ENCODE measurements at regions not wholly inside any gene's neighbourhood (a gene's known extent, or its start where the extent isn't known, plus 50 kb on each side); places are given as distances from the start of the nearest gene placed in this dataset.

- H3K27ac ChIP-seq = no peak overlapping the region
- no peaks in the 10 kb centered on the region for H3K36me3 ChIP-seq
- H3K4me1 ChIP-seq = no peaks in the 10 kb centered on the region
- no peak for TF ChIP-seq POLR2AphosphoS5 (IDR thresholded peaks at IDR 0.05; ENCODE audit: insufficient read depth in 1 of 2, low read depth in 1 of 2)
- TF ChIP-seq CTCF (IDR thresholded peaks at IDR 0.05) = no peak
- TF ChIP-seq POLR2A (IDR thresholded peaks at IDR 0.05) = no peak
- H3K27me3 ChIP-seq = no peaks in the 10 kb centered on the region
- no peak overlapping the region for H3K4me3 ChIP-seq
- H3K9me3 ChIP-seq = no peaks in the 10 kb centered on the region
- DNase-seq (ENCODE audit: extremely low spot score in 2 of 2) = no peak
- intact Hi-C loops (cut with DNase I) = no loop called here
Observed at GRCh38 chr10:89869180-89869579, 167.8 kb downstream of the KIF20B start.

- no peaks in the 10 kb centered on the region for H3K36me3 ChIP-seq
- H3K4me3 ChIP-seq = no peak overlapping the region
- H3K9me3 ChIP-seq = no peaks in the 10 kb centered on the region
- DNase-seq (ENCODE audit: extremely low spot score in 2 of 2) = no peak
- H3K4me1 ChIP-seq = no peaks in the 10 kb centered on the region
- TF ChIP-seq POLR2AphosphoS5 (IDR thresholded peaks at IDR 0.05; ENCODE audit: insufficient read depth in 1 of 2, low read depth in 1 of 2) (no peak), CTCF (IDR thresholded peaks at IDR 0.05) (no peak), POLR2A (IDR thresholded peaks at IDR 0.05) (no peak)
- no peaks in the 10 kb centered on the region for H3K27me3 ChIP-seq
- H3K27ac ChIP-seq = no peak overlapping the region
- intact Hi-C loops (cut with DNase I) = no loop called here
Observed at GRCh38 chr10:89869592-89870156, 168.3 kb downstream of the KIF20B start.

DNA sequence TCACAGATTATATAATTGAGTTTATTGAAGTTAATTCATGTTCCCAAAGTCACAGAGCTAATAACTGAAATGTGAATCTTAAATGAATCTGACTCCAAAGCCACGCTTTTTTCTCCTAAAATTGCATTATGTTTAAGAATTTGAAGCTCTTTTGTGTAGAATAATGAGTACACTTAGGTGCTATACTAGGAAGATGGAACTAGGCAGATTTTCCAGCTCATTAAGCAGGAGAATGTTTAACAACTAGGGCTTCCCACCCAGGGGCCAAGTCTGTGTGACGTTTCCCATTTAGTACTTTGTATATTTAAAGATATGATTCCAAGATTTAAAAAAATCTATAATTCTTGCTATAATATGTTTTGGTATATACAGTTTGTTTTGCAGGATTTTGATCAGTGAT, 169.5 kb downstream of the KIF20B start:
- H3K4me1 ChIP-seq = no peaks in the 10 kb centered on the region
- no peaks in the 10 kb centered on the region for H3K9me3 ChIP-seq
- intact Hi-C loops (cut with DNase I) = no loop called here
- no peaks in the 10 kb centered on the region for H3K36me3 ChIP-seq
- no peak overlapping the region for H3K4me3 ChIP-seq
- H3K27me3 ChIP-seq = no peaks in the 10 kb centered on the region
- no peak overlapping the region for H3K27ac ChIP-seq
- no peak for DNase-seq (ENCODE audit: extremely low spot score in 2 of 2)
- TF ChIP-seq POLR2AphosphoS5 (IDR thresholded peaks at IDR 0.05; ENCODE audit: insufficient read depth in 1 of 2, low read depth in 1 of 2) (no peak), CTCF (IDR thresholded peaks at IDR 0.05) (no peak), POLR2A (IDR thresholded peaks at IDR 0.05) (no peak)

DNA sequence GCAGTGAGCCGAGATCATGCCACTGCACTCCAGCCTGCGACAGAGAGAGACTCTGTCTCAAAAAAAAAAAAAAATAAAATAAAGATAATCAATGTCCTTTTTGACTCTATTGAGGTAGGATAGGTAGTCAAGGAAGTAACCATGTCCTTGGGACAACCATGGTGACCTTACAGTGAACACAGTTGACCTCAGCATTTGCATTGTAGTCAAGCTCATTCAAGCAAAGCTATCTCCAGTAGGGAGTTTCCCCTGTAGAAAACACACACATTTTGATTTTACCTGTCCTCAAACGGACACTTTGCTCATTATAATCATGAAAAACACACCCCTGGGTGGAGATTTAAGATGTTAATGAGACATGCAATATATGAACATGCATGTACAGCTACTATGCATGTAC, 171.7 kb downstream of the KIF20B start:
- no peak overlapping the region for H3K4me3 ChIP-seq
- no peaks in the 10 kb centered on the region for H3K4me1 ChIP-seq
- intact Hi-C loops (cut with DNase I) = no loop called here
- H3K36me3 ChIP-seq = no peaks in the 10 kb centered on the region
- no peak for TF ChIP-seq CTCF (IDR thresholded peaks at IDR 0.05)
- no peak overlapping the region for H3K27ac ChIP-seq
- no peaks in the 10 kb centered on the region for H3K9me3 ChIP-seq
- no peak for DNase-seq (ENCODE audit: extremely low spot score in 2 of 2)
- no peaks in the 10 kb centered on the region for H3K27me3 ChIP-seq

- Histone ChIP-seq H3K4me3 (no peak overlapping the region), H3K27me3 (no peaks in the 10 kb centered on the region), H3K4me1 (no peaks in the 10 kb centered on the region), H3K36me3 (no peaks in the 10 kb centered on the region), H3K27ac (no peak overlapping the region), H3K9me3 (no peaks in the 10 kb centered on the region)
- intact Hi-C loops (cut with DNase I) = no loop called here
- TF ChIP-seq CTCF (IDR thresholded peaks at IDR 0.05) = no peak
- no peak for TF ChIP-seq POLR2AphosphoS5 (IDR thresholded peaks at IDR 0.05; ENCODE audit: insufficient read depth in 1 of 2, low read depth in 1 of 2)
- no peak for TF ChIP-seq POLR2A (IDR thresholded peaks at IDR 0.05)
- DNase-seq (ENCODE audit: extremely low spot score in 2 of 2) = no peak
Observed at GRCh38 chr10:89875557-89875956, 174.2 kb downstream of the KIF20B start.

Data from vagina (tissue), 2 donors.